Endothelial cell of umbilical vein (primary cell): ENCODE measurements at regions not wholly inside any gene's neighbourhood (a gene's known extent, or its start where the extent isn't known, plus 50 kb on each side); places are given as distances from the start of the nearest gene placed in this dataset.

Experiments used
- BruUV-seq: library from RNA; stranded (reverse); fragments of 400-500 nt; replicated peaks from 2 replicates; lab custom pipeline; 2021; lab: Mats Ljungman, UMichigan
- CTCF ChIA-PET: fragments of 300-600, 350-600 bp; sonication (Branson Sonifier 250); formaldehyde crosslinking; loops from one replicate; lab custom pipeline; 2021; ENCODE audit warnings: antibody characterized with exemption, inconsistent platforms; lab: Charles Lee
- POLR2A ChIA-PET: fragments of 300-600, 350-600 bp; sonication (Branson Sonifier 250); formaldehyde crosslinking; loops from one replicate; lab custom pipeline; 2021; ENCODE audit warnings: antibody characterized with exemption, inconsistent platforms; lab: Charles Lee
- DNase-seq: peaks from one replicate; pipeline ENCODE4 v3.0.0-alpha.2; 2011; ENCODE audit warnings: low read depth, low spot score
- FAIRE-seq: peaks from 2 replicates; lab custom pipeline; 2011; peaks lifted over from hg19 to GRCh38; lab: Jason Lieb, UNC
- H2AFZ ChIP-seq: 2 replicates; pipeline ENCODE4 v1.6.0; 2012; ENCODE audit warnings: low read depth, low read length, control low read depth, inconsistent platforms
- H3K27ac ChIP-seq: 2 replicates; pipeline ENCODE4 v1.5.1; 2011; ENCODE audit warnings: low read depth, mild to moderate bottlenecking, control low read depth, low read length, moderate library complexity; ENCODE audit not compliant: insufficient read depth
- H3K27me3 ChIP-seq, 2 experiments: 2 replicates each; pipeline versions ENCODE4 v1.6.0 to v1.6.1; 2011; ENCODE audit warnings: low read length in 2 of 2, mixed read lengths in 1 of 2; ENCODE audit not compliant: control insufficient read depth in 2 of 2, insufficient read depth in 2 of 2
- H3K36me3 ChIP-seq, 2 experiments: 2 replicates in 1 of 2; 3 replicates in 1 of 2; pipeline ENCODE4 v1.5.1; 2011; ENCODE audit warnings: low read length in 2 of 2, mild to moderate bottlenecking in 1 of 2, moderate library complexity in 1 of 2; ENCODE audit not compliant: control insufficient read depth in 2 of 2, insufficient read depth in 2 of 2; ENCODE audit errors: extremely low read depth in 1 of 2
- H3K4me1 ChIP-seq: 3 replicates; pipeline ENCODE4 v1.5.1; 2011; ENCODE audit warnings: mild to moderate bottlenecking, low read length; ENCODE audit not compliant: control insufficient read depth, insufficient read depth; ENCODE audit errors: extremely low read depth
- H3K4me2 ChIP-seq: 2 replicates; pipeline ENCODE4 v1.6.1; 2011; ENCODE audit warnings: low read length, control low read depth, mixed read lengths; ENCODE audit not compliant: insufficient read depth
- H3K4me3 ChIP-seq, 3 experiments: fragments of 200-600 bp in 1 of 3; sonication (generic), shearing (Covaris generic) in 1 of 3; replicated peaks in 1 of 3; 2 replicates each; pipeline ENCODE4 v1.5.1; 2011 to 2016; ENCODE audit warnings: control low read depth in 3 of 3, low read length in 3 of 3, mild to moderate bottlenecking in 2 of 3, inconsistent platforms in 1 of 3, low read depth in 1 of 3, moderate library complexity in 1 of 3; ENCODE audit not compliant: insufficient read depth in 1 of 3
- H3K79me2 ChIP-seq: 2 replicates; pipeline ENCODE4 v1.6.0; 2012; ENCODE audit warnings: low read length, inconsistent platforms; ENCODE audit not compliant: control insufficient read depth, insufficient read depth
- H3K9ac ChIP-seq: replicated peaks from 2 replicates; pipeline ENCODE3; 2011; ENCODE audit warnings: low read length, control low read depth; ENCODE audit not compliant: insufficient read depth; ENCODE audit errors: extremely low read depth
- H3K9me1 ChIP-seq: replicated peaks from 3 replicates; pipeline ENCODE4 v1.6.0; 2011; ENCODE audit warnings: mild to moderate bottlenecking, low read length; ENCODE audit not compliant: control insufficient read depth, insufficient read depth; ENCODE audit errors: extremely low read depth
- H3K9me3 ChIP-seq: replicated peaks from 2 replicates; pipeline ENCODE4 v1.5.1; 2012; ENCODE audit warnings: low read length, inconsistent platforms; ENCODE audit not compliant: control insufficient read depth, insufficient read depth
- H4K20me1 ChIP-seq: replicated peaks from 2 replicates; pipeline ENCODE3; 2011; ENCODE audit warnings: mild to moderate bottlenecking, low read length; ENCODE audit not compliant: control insufficient read depth, insufficient read depth; ENCODE audit errors: extremely low read depth
- EZH2 ChIP-seq: IDR thresholded peaks from 2 replicates; pipeline ENCODE4 v1.6.1; 2012; ENCODE audit warnings: borderline replicate concordance, low read depth, mild to moderate bottlenecking, moderate library complexity, low read length, inconsistent platforms; ENCODE audit not compliant: severe bottlenecking
- FOS ChIP-seq: IDR thresholded peaks from 2 replicates; pipeline ENCODE4 v1.6.1; 2011; ENCODE audit warnings: mild to moderate bottlenecking, low read length, moderate library complexity, borderline replicate concordance; ENCODE audit not compliant: insufficient read depth
- MYC ChIP-seq: IDR thresholded peaks from one replicate; pipeline ENCODE4 v1.6.1; 2011; ENCODE audit warnings: mild to moderate bottlenecking, low read depth, low read length
- POLR2A ChIP-seq: IDR thresholded peaks from 2 replicates; pipeline ENCODE4 v1.6.1; 2012; ENCODE audit warnings: low read depth, mild to moderate bottlenecking, control low read depth, low read length
- dilution Hi-C: fragments of 300-500 bp; cut with MboI; formaldehyde crosslinking; loops from one replicate; pipeline ENCODE4 v1.15.0; 2019; ENCODE audit warnings: low sequenced_read_pairs; ENCODE audit not compliant: extremely low pct_ligation_motif_present
- intact Hi-C: fragments of 100-400 bp; cut with micrococcal nuclease; formaldehyde crosslinking; loops from one replicate; pipeline ENCODE4 v1.10.0; 2022
- TF ChIP-seq, protein P1 (sequence below), 2 donors: IDR thresholded peaks; 1 replicate in 1 of 2; 2 replicates in 1 of 2; pipeline ENCODE4 v1.5.1; 2011; ENCODE audit warnings: low read length in 2 of 2, mild to moderate bottlenecking in 2 of 2, moderate library complexity in 2 of 2, control low read depth in 1 of 2, inconsistent platforms in 1 of 2, low read depth in 1 of 2; ENCODE audit not compliant: insufficient read depth in 1 of 2; ENCODE audit errors: extremely low read depth in 1 of 2
- TF ChIP-seq, protein P2 (sequence below): IDR thresholded peaks from 2 replicates; pipeline ENCODE4 v1.6.1; 2011; ENCODE audit not compliant: insufficient read depth, insufficient read length

DNA sequence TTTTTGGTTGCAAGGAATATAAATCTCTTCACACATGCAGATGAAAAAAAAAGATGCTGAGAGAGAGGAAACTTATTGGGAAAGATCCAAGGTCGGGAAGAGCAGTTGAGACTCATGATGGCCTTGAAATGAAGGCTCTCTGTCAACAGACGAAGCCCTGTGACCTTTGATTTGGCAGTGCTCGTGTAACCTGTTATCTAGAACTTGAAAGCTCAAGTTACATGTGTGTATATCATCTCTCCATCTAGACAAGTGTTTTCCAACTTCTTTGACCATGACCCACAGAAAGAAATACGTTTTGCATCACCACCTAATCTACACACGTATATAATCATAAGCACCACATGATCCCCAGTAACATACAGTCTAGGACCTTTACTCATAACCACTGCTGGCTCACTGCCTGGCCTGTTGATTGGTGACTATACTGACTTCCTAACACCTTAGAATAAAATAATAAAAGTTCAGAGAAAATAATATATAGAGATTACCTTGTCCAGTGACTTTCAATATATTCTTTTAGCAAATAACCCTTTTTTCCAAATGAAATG is 319.0 kb upstream of the PKDCC start:
- BruUV-seq, result no TSS peak
- Histone ChIP-seq H3K4me3 (no peak overlapping the region), H3K4me1 (no peaks in the 10 kb centered on the region), H3K9me3 (no peaks in the 10 kb centered on the region), H3K4me2 (no peak overlapping the region), H3K9me1 (no peaks in the 10 kb centered on the region), H3K36me3 (no peaks in the 10 kb centered on the region), H3K27me3 (no peaks in the 10 kb centered on the region), H2AFZ (no peak overlapping the region), H3K27ac (no peak overlapping the region), H4K20me1 (no peaks in the 10 kb centered on the region), H3K9ac (no peak overlapping the region), H3K79me2 (no peaks in the 10 kb centered on the region)
- CTCF ChIA-PET, result interaction anchor here (1.2 kb wide), 1 partner anchor 1815 kb away, joined by 4 read pairs; no protein-coding TSS in a partner anchor
- no peak for FAIRE-seq
- intact Hi-C loops, result no loop called here
- POLR2A ChIA-PET, result no interaction called here
- no peak for TF ChIP-seq MYC
- TF ChIP-seq EZH2, result no peak
- TF ChIP-seq, protein P1, sequence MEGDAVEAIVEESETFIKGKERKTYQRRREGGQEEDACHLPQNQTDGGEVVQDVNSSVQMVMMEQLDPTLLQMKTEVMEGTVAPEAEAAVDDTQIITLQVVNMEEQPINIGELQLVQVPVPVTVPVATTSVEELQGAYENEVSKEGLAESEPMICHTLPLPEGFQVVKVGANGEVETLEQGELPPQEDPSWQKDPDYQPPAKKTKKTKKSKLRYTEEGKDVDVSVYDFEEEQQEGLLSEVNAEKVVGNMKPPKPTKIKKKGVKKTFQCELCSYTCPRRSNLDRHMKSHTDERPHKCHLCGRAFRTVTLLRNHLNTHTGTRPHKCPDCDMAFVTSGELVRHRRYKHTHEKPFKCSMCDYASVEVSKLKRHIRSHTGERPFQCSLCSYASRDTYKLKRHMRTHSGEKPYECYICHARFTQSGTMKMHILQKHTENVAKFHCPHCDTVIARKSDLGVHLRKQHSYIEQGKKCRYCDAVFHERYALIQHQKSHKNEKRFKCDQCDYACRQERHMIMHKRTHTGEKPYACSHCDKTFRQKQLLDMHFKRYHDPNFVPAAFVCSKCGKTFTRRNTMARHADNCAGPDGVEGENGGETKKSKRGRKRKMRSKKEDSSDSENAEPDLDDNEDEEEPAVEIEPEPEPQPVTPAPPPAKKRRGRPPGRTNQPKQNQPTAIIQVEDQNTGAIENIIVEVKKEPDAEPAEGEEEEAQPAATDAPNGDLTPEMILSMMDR (IDR thresholded peaks at IDR 0.05; ENCODE audit: extremely low read depth in 1 of 2, insufficient read depth in 1 of 2, low read depth in 1 of 2, low read length in 2 of 2), result no peak
- TF ChIP-seq POLR2A, result no peak
- no peak for TF ChIP-seq FOS
- TF ChIP-seq, protein P2, sequence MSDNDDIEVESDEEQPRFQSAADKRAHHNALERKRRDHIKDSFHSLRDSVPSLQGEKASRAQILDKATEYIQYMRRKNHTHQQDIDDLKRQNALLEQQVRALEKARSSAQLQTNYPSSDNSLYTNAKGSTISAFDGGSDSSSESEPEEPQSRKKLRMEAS, result no peak
- DNase-seq, result no peak
- dilution Hi-C loops, result no loop called here
